HEK293 (cell line): ENCODE measurements at regions not wholly inside any gene's neighbourhood (a gene's known extent, or its start where the extent isn't known, plus 50 kb on each side); places are given as distances from the start of the nearest gene placed in this dataset.

Source experiments
- YY2 ChIP-seq: fragments of 450-650 bp; formaldehyde crosslinking; IDR thresholded peaks from 2 replicates; pipeline ENCODE4 v1.5.1; 2016; ENCODE audit warnings: missing biosample characterization, missing genetic modification characterization
- ZNF677 ChIP-seq: fragments of 450-650 bp; IDR thresholded peaks from 2 replicates; pipeline ENCODE4 v1.5.0; 2018; ENCODE audit warnings: missing biosample characterization, mild to moderate bottlenecking, missing genetic modification characterization, moderate library complexity
- TF ChIP-seq, protein P1 (sequence below): fragments of 450-650 bp; formaldehyde crosslinking; IDR thresholded peaks from 2 replicates; pipeline ENCODE4 v1.5.1; 2016; ENCODE audit warnings: missing biosample characterization, missing genetic modification characterization
- TF ChIP-seq, protein P2 (sequence below): fragments of 450-650 bp; formaldehyde crosslinking; IDR thresholded peaks from 2 replicates; pipeline ENCODE4 v1.5.1; 2016; ENCODE audit warnings: missing biosample characterization, missing genetic modification characterization
- TF ChIP-seq, protein P3 (sequence below): fragments of 450-650 bp; formaldehyde crosslinking; IDR thresholded peaks from 2 replicates; pipeline ENCODE4 v1.5.0; 2017; ENCODE audit warnings: missing biosample characterization, missing genetic modification characterization, borderline replicate concordance

DNA sequence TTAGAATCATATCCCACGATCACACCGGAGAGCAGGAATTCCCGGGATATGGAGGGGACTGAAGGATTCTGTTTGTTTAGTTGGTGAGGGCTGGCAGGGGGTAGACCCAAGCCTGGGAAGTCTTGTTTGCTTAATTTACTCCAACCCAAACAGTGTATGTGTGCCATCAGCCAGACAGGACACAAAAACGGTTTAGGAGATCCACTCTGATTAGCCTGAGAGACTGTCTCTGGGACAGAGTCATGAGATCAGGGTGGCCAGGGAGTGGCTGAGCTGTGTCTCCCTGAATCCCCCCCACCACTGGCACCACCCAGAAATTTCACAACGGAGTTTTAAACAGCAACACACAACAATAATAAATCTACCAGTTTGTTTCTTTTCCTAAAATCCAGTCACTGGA lies 127.0 kb downstream of the RBFOX3 start:
- TF ChIP-seq, protein P1, sequence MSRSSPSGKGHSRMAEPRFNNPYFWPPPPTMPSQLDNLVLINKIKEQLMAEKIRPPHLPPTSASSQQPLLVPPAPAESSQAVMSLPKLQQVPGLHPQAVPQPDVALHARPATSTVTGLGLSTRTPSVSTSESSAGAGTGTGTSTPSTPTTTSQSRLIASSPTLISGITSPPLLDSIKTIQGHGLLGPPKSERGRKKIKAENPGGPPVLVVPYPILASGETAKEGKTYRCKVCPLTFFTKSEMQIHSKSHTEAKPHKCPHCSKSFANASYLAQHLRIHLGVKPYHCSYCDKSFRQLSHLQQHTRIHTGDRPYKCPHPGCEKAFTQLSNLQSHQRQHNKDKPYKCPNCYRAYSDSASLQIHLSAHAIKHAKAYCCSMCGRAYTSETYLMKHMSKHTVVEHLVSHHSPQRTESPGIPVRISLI (tag by site-specific recombination), result no peak
- TF ChIP-seq, protein P2, sequence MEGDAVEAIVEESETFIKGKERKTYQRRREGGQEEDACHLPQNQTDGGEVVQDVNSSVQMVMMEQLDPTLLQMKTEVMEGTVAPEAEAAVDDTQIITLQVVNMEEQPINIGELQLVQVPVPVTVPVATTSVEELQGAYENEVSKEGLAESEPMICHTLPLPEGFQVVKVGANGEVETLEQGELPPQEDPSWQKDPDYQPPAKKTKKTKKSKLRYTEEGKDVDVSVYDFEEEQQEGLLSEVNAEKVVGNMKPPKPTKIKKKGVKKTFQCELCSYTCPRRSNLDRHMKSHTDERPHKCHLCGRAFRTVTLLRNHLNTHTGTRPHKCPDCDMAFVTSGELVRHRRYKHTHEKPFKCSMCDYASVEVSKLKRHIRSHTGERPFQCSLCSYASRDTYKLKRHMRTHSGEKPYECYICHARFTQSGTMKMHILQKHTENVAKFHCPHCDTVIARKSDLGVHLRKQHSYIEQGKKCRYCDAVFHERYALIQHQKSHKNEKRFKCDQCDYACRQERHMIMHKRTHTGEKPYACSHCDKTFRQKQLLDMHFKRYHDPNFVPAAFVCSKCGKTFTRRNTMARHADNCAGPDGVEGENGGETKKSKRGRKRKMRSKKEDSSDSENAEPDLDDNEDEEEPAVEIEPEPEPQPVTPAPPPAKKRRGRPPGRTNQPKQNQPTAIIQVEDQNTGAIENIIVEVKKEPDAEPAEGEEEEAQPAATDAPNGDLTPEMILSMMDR (tag by site-specific recombination), result no peak
- TF ChIP-seq ZNF677 (tag by site-specific recombination), result no peak
- TF ChIP-seq, protein P3, sequence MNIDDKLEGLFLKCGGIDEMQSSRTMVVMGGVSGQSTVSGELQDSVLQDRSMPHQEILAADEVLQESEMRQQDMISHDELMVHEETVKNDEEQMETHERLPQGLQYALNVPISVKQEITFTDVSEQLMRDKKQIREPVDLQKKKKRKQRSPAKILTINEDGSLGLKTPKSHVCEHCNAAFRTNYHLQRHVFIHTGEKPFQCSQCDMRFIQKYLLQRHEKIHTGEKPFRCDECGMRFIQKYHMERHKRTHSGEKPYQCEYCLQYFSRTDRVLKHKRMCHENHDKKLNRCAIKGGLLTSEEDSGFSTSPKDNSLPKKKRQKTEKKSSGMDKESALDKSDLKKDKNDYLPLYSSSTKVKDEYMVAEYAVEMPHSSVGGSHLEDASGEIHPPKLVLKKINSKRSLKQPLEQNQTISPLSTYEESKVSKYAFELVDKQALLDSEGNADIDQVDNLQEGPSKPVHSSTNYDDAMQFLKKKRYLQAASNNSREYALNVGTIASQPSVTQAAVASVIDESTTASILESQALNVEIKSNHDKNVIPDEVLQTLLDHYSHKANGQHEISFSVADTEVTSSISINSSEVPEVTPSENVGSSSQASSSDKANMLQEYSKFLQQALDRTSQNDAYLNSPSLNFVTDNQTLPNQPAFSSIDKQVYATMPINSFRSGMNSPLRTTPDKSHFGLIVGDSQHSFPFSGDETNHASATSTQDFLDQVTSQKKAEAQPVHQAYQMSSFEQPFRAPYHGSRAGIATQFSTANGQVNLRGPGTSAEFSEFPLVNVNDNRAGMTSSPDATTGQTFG (tag by site-specific recombination), result no peak
- TF ChIP-seq YY2, result no peak
